ENCODE measurements at regions not wholly inside any gene's neighbourhood (a gene's known extent, or its start where the extent isn't known, plus 50 kb on each side); places are given as distances from the start of the nearest gene placed in this dataset.
A peak's percentile ranks its signal among the peaks of the same experiment; 100 is the strongest.

- peak; percentile 63 for DNase-seq
These were observed 161.2 kb downstream of the FGF18 start for GRCh38 chr5:171580502-171581265.

DNA sequence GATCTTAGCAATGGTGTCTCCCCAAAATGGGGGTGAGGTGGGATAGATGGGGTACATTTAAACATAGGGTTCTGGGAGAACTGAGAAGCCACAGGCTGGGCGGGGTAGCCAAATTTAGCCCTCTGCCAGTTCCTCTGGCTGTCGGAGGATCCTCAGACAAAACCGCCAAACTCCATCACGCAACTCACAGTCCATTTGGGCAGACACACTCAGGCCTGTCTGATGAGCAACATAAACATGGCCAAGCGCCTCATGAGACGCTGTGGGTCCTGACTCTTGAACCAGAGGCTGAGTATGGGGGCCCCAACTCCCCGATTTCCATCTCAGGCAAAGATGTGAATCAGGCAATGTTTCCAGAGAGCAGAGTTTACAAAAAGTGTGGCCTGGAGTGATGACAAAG lies 162.3 kb downstream of the FGF18 start:
- DNase-seq: no peak

DNA sequence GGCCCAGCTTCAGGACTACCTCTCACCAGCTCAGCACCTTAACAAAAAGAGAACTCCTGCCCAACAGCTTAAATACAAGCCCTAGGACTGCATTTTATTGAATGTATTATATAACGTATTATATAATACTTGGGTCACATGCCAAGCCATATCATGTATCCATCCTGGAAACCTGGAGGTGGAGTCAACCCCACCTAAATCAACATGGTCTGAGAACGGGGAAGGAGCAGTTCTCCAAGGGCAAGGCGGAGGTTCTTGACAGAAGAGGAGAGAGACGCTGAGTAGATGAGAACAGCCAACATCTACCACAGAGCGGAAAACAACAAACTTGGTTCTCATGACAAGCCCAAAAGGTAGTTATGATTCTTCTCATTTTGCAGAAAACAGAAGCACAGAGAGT lies 163.4 kb downstream of the FGF18 start:
- DNase-seq: no peak

DNA sequence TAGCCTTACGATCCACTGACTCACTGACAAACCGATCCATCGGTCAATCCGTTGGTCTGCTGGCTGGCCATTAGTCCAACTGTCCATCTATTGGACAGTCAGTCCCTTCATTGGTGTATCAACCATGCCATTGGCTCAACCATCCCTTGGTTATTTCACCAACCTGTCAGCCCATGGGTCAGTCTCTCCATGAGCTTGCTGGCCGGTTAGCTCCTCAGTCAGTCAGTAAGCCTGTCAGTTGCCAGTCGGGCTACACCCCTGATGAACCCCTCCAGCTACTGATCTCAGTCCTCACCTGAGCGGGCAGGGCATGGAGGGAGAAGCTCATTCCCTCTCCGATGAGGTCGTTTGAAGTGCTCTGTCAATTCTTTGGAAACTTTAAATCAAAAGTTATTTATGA lies 166.5 kb downstream of the FGF18 start:
- no peak for DNase-seq

DNA sequence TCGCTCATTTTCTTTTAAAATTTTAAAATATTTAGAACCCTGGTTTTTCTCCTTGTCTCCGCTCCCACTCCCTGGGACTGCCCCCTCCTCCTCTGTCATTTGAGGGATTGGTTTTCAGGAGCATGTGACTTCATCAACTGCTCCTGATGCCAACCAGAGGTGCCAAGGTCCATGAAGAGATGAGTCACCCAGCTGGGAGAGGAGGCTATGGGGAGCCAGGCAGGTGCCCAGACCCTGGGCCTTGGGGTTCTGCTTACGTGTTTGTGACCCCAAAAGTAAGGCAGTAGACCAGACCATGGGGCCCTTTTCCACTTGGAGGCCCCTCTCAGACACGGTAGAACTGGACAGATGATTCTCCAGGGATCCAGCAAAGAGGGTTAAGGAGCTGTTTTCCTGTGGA lies 167.0 kb downstream of the FGF18 start:
- DNase-seq: no peak

DNA sequence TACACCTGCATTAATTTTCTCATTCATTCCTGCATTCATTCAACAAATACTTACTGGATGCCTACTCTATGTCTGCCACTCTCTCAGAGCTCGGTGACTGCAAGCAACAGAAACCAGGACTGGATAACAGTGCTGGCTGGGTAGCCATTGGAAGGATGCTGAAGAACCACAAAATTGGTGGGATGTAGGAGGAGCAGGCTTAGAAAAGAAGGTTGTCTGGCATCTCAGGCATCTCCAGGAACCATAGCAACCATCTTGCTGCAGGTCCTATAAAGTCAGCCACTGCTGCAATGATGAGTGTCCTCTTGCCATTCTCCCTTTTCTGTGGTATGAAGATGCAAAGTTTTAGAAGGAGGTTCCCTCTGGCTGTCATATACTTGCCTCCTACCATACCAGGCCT lies 168.6 kb downstream of the FGF18 start:
- no peak for DNase-seq

DNA sequence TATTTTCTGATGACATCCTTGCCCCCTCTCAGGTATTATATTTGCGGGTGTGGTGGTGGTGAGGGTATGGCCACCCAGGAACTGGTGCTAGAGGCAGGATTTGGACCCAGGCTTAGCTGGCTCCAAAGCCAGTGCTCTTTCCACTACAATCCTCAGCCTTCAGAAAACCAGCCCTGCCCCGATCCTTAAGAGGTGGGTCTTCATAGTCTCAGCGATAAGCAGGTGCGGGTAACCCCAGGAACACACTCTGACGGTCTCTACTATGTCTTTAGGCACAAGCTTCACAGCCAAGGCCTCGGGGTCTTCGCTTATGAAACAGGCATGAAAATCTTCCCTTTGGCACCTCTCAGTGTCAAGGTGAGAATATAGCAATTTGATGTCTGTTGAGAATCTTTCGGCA lies 169.3 kb downstream of the FGF18 start:
- no peak for DNase-seq

- DNase-seq: no peak
These were observed 170.0 kb downstream of the FGF18 start for GRCh38 chr5:171589461-171589860.

DNA sequence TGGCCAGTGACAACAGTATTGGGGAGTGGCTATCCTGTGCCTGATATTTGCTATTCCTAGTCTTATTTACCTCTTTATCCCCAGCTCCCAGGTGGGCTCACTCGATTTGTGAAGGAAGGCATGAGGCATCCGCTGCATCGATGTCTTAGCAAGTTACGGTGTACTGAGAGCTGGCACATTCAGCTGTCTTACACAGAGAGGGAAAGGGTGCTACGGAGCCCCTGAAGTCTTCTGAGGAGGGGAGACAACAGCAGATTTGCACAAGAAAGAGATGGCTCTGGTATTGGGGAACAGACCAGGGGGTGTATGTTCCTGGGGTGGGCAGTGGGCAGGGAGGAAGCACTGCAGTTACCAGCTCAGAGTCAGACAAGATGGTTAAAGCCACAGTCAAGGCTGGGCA lies 172.6 kb downstream of the FGF18 start:
- no peak for DNase-seq

- no peak for DNase-seq
These were observed 173.3 kb downstream of the FGF18 start for GRCh38 chr5:171592736-171593135.

DNA sequence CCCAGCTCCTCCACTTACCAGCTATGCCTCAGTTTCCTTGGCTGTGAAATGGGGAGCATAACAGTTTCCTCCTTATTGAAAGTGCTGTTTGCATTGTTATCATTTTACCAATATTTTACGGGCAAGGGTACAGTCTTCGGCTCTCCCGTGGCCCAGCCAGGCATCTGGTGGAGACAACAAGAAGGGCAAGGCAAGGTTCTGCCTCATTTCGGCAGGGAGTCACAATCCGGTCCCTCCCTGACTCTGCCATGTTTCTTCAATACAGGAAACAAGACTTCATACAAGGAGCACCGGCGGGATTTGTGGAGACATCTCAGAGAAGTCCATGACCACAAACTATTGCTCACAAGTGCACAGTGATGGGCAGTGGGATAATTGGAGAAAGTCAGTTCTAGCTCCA lies 174.0 kb downstream of the FGF18 start:
- no peak for DNase-seq

- no peak for DNase-seq
These were observed 174.5 kb downstream of the FGF18 start for GRCh38 chr5:171593976-171594375.

DNA sequence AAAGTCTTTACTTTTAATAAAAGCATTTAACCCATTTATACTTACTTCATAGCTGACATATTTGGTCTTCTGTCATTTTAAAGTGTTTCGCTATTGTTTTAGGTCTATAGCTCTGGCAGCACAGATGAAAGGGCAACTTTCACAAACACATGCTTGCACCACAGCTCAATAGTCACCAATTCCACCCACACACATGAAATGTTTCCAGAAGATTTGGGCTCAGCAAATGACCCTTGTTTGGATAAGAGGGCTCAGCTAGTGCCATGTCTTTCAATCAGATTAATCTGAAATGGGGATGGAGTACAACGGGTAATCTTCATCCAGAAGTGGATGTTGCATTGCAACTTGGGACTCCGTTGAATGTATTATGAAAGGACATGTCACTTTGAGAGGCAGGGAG lies 176.0 kb downstream of the FGF18 start:
- no peak for DNase-seq

- no peak for DNase-seq
These were observed 176.4 kb downstream of the FGF18 start for GRCh38 chr5:171595801-171596231.

DNA sequence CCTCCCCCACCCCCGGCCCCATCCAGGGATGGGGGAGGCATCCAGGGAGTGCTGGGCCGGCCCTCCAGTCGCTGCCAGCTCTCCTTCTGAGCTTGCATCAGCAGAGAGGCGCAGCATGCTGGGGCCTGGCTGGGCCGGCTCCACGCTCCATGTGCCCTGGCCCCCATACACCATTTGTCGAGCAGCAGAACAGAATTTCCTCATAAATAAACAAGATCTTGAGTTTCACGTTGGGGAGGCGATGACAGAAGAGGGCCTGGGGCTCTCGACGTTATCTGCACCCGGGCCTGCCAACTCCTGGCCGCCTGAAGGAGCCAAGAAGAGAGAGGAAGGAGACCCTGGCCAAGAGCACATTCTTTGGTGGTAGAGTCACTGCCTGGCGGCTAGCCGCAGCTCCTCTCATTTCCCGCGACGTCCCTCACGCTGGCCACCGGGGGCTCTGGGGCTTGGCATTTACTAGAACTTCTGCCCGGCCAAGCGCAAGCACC lies 177.0 kb downstream of the FGF18 start:
- peak; percentile 80 for DNase-seq

DNA sequence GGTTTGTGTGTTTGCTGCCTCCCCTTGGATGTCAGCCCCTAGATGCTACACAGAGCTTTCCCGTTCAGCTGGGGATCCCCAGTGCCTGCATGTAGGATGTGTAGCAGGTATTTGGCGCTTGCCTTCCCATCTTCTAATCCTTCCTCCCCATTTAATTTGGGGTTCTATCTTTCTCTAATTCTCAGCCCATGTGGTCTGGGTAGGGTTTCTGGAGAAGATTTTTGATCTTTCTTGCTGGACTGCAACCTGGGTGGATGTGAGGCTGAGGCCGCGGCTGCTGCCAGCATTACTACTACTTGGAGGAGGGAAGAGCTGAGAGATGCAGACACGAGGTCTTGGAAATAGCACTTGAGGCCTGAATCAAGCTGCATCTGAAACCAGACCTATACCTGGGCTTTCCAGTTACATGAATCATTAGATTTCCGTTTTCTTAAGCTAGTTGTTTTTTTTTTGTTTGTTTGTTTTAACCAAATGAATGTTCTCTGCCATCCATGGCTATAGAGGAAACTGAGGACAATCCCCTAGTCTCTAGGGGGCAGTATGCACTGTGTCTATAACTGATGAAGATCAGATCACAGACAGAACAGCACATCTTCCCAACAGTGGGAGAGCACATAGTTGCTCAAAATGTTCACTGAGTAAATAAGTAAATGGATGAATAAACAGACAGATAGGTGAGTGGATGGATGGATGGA lies 178.6 kb downstream of the FGF18 start:
- DNase-seq: no peak

- no peak for DNase-seq
These were observed 179.2 kb downstream of the FGF18 start for GRCh38 chr5:171598641-171599152.

GRCh38 chr5:171599411-171599810 lies 180.0 kb downstream of the FGF18 start:
- DNase-seq: peak; percentile 76

GRCh38 chr5:171599957-171600612 lies 180.6 kb downstream of the FGF18 start:
- no peak for DNase-seq

DNA sequence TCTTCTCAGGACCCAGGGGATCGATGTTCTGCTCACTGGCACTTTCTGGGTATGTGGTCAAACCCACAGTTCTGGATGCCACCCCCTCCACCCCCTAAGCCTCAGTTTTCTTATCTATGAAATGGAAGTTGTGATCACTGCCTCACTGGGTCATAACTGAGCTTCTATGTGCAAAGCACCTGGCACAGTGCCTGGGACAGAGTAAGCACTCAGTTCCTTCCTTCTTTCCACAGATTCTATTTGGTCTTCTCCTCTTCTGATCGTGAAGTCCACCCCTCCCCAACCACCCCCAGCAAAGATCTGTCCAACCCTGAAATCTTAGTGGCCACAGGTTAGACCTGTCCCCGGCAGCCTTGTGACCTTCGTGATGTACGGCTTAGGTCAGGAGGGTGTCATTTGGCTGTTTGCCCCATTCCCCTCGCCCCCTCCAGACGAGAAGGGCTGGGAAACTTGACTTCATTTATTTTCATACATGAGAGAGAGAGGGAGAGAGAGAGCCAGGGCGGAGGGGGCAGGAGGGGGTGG lies 181.4 kb downstream of the FGF18 start:
- DNase-seq: no peak

DNA sequence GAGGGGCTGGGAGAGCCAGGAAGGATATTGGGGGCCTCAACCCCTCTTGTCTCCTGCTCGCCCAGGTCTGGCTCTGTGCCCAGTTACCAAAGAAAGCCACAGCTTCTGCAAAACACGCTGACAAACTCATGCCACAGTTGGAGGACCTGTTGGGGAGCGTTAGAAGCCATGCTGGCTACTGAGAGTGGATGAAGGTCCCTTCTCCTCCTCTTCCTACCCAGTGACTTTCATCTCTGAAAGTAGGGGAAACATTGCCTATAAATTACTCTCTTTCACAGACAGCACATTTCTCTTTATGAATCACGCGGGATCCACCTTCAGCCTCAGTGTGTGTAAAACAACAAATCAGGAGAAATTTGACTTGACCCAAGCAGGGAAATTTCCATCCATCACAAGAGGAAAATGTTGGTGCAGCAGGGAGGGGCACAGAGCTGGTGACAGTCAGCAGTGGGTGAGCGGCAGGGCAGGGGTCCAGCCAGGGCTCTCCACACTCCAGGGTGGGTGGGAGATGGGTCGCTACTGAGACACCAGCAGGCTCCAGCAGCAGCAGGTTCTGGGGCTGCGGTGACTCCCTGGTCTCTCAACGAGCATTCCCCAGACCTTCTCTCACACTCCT lies 181.9 kb downstream of the FGF18 start:
- no peak for DNase-seq

DNA sequence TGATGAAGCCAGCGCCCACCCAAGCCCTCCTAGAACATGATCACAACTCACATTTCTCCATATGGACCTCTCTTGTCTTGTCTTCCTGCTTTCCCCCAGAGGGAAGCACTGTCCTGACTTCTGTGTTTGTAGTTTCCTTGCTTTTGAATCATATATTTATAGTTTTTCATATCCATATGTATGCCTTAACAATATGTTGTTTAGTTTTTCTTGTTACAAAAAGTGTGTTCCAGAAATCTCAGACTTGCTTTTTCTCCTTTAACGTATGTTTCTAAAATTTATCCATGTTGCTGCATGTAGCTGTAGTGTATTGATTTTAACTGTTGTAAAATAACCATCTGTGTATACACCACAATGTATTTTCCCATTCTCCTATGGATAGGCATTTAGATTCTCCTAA lies 182.0 kb upstream of the SMIM23 start:
- DNase-seq: no peak

- DNase-seq: no peak
These were observed 181.4 kb upstream of the SMIM23 start for GRCh38 chr5:171604195-171604594.

Data from femur (tissue), 1 donor.